ENCODE measurements at regions not wholly inside any gene's neighbourhood (a gene's known extent, or its start where the extent isn't known, plus 50 kb on each side); places are given as distances from the start of the nearest gene placed in this dataset.
A peak's percentile ranks its signal among the peaks of the same experiment; 100 is the strongest.
"Not testable (repeated sequence)": the region's sequence is repeated elsewhere in the genome, so short reads cannot be mapped to it uniquely, and the experiment has no call there.

GRCh38 chr21:6138244-6139136 is 4382.9 kb upstream of the TPTE start:
- H3K27ac Mint-ChIP-seq, H3K9me3 Mint-ChIP-seq, H3K27me3 Mint-ChIP-seq, POLR2A ChIA-PET, H3K36me3 Mint-ChIP-seq, DNase-seq, H3K4me1 Mint-ChIP-seq, H3K4me3 Mint-ChIP-seq: not testable (repeated sequence)
- ATAC-seq = peak; percentile 74 to 76

GRCh38 chr21:6139331-6139730 is 4382.1 kb upstream of the TPTE start:
- ATAC-seq, POLR2A ChIA-PET: not testable (repeated sequence)

GRCh38 chr21:6139862-6140261 is 4381.5 kb upstream of the TPTE start:
- H3K27me3 Mint-ChIP-seq, H3K4me3 Mint-ChIP-seq, H3K4me1 Mint-ChIP-seq, POLR2A ChIA-PET, H3K9me3 Mint-ChIP-seq, ATAC-seq, DNase-seq, H3K27ac Mint-ChIP-seq, H3K36me3 Mint-ChIP-seq: not testable (repeated sequence)

More at GRCh38 chr21:6139331-6139730, 4382.1 kb upstream of the TPTE start:
- not testable (repeated sequence) for DNase-seq, H3K4me3 Mint-ChIP-seq, H3K27ac Mint-ChIP-seq, H3K9me3 Mint-ChIP-seq, H3K4me1 Mint-ChIP-seq, H3K27me3 Mint-ChIP-seq, H3K36me3 Mint-ChIP-seq

GRCh38 chr21:6140467-6141137 is 4380.8 kb upstream of the TPTE start:
- H3K36me3 Mint-ChIP-seq, ATAC-seq, POLR2A ChIA-PET, H3K9me3 Mint-ChIP-seq, H3K27me3 Mint-ChIP-seq, H3K4me1 Mint-ChIP-seq, DNase-seq, H3K27ac Mint-ChIP-seq, H3K4me3 Mint-ChIP-seq: not testable (repeated sequence)

- H3K4me3 Mint-ChIP-seq, H3K27me3 Mint-ChIP-seq, H3K4me1 Mint-ChIP-seq, DNase-seq, POLR2A ChIA-PET, ATAC-seq, H3K36me3 Mint-ChIP-seq, H3K27ac Mint-ChIP-seq, H3K9me3 Mint-ChIP-seq: not testable (repeated sequence)
These were observed 4380.3 kb upstream of the TPTE start for GRCh38 chr21:6141138-6141474.

DNA sequence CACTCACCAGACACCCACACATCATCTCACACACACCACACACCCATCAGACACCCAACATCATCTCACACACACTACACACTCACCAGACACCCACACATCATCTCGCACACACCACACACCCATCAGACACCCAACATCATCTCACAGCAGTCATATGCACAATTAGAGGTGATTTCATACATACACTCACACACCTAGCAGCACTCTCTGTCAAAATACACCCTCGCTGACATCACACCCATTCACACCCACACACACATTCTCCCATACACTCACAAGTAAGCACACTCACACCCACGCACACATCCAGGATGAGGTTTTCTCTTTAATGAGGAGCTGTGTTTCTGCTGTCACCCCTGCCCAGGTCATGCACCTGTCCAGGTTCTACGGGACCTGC is 4368.2 kb upstream of the TPTE start:
- H3K27me3 Mint-ChIP-seq, ATAC-seq, H3K27ac Mint-ChIP-seq, DNase-seq, H3K9me3 Mint-ChIP-seq, H3K4me3 Mint-ChIP-seq, H3K36me3 Mint-ChIP-seq, H3K4me1 Mint-ChIP-seq, POLR2A ChIA-PET: not testable (repeated sequence)

GRCh38 chr21:6154524-6155320 is 4366.7 kb upstream of the TPTE start:
- H3K4me3 Mint-ChIP-seq, H3K4me1 Mint-ChIP-seq, H3K9me3 Mint-ChIP-seq, H3K27me3 Mint-ChIP-seq, H3K27ac Mint-ChIP-seq, DNase-seq, H3K36me3 Mint-ChIP-seq, POLR2A ChIA-PET: not testable (repeated sequence)
- peak; percentile 89 to 92 for ATAC-seq

- POLR2A ChIA-PET, H3K27ac Mint-ChIP-seq, H3K36me3 Mint-ChIP-seq, H3K9me3 Mint-ChIP-seq, H3K4me3 Mint-ChIP-seq, ATAC-seq, DNase-seq, H3K4me1 Mint-ChIP-seq, H3K27me3 Mint-ChIP-seq: not testable (repeated sequence)
These were observed 4364.5 kb upstream of the TPTE start for GRCh38 chr21:6156712-6157389.

DNA sequence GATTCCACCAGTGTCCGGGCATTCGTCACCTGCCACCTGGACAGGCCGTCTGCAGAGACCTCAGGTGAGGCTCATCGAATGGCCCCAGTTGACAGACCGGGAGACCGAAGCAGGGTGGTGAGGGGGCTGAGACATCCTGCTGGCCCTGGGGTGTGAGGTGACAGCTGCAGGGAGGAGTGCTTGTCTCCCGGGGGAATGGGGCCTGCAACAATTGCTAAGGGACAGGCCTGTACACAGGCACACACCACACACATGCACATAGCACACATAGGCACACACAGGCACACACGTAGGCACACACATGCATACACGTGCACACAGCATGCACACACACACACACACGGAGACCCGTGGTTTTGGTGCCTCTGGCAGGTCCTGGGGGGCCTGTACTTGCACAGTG is 4363.9 kb upstream of the TPTE start:
- ATAC-seq, H3K4me3 Mint-ChIP-seq, POLR2A ChIA-PET, H3K27me3 Mint-ChIP-seq, H3K27ac Mint-ChIP-seq, H3K9me3 Mint-ChIP-seq, H3K36me3 Mint-ChIP-seq, H3K4me1 Mint-ChIP-seq, DNase-seq: not testable (repeated sequence)

GRCh38 chr21:6158171-6158570 is 4363.2 kb upstream of the TPTE start:
- peak in 1 of 10 donors; percentile 23 for DNase-seq
- H3K4me3 Mint-ChIP-seq, POLR2A ChIA-PET, ATAC-seq, H3K9me3 Mint-ChIP-seq, H3K27ac Mint-ChIP-seq, H3K4me1 Mint-ChIP-seq, H3K36me3 Mint-ChIP-seq, H3K27me3 Mint-ChIP-seq: not testable (repeated sequence)

Data from naive thymus-derived CD8-positive, alpha-beta T cell (primary cell).